Activated naive CD8-positive, alpha-beta T cell treated with anti-CD3 and anti-CD28 coated beads, Interleukin-2, amount 10 ng/mL, durations not matched to agents 7 days and 5 days (primary cell): ENCODE measurements at regions not wholly inside any gene's neighbourhood (a gene's known extent, or its start where the extent isn't known, plus 50 kb on each side); places are given as distances from the start of the nearest gene placed in this dataset.

Experiments
- ATAC-seq: fragments of 150-1000 bp; cut with Tn5 transposase; one replicate; pipeline ENCODE4 v1.10.0; 2021; ENCODE audit warnings: low read depth, moderate library complexity
- POLR2A ChIA-PET: fragments of 350-600 bp; sonication (Branson Sonifier 250); formaldehyde crosslinking; loops from one replicate; lab custom pipeline; 2021; ENCODE audit warnings: antibody characterized with exemption; lab: Charles Lee
- DNase-seq: peaks from one replicate; pipeline ENCODE4 v3.0.0; 2021
- H3K27ac Mint-ChIP-seq: one replicate; pipeline ENCODE4 v1.8.0; 2022; ENCODE audit warnings: mild to moderate bottlenecking, mixed read lengths
- H3K27me3 Mint-ChIP-seq: one replicate; pipeline ENCODE4 v1.8.0; 2022; ENCODE audit warnings: mild to moderate bottlenecking, moderate library complexity, mixed read lengths
- H3K36me3 Mint-ChIP-seq: one replicate; pipeline ENCODE4 v1.8.0; 2021; ENCODE audit warnings: mild to moderate bottlenecking, mixed read lengths
- H3K4me1 Mint-ChIP-seq: one replicate; pipeline ENCODE4 v1.8.0; 2021; ENCODE audit warnings: mixed read lengths
- H3K4me3 Mint-ChIP-seq: one replicate; pipeline ENCODE4 v1.8.0; 2022; ENCODE audit warnings: mild to moderate bottlenecking, moderate library complexity, mixed read lengths
- H3K9me3 Mint-ChIP-seq: one replicate; pipeline ENCODE4 v1.8.0; 2021; ENCODE audit warnings: mixed read lengths

DNA sequence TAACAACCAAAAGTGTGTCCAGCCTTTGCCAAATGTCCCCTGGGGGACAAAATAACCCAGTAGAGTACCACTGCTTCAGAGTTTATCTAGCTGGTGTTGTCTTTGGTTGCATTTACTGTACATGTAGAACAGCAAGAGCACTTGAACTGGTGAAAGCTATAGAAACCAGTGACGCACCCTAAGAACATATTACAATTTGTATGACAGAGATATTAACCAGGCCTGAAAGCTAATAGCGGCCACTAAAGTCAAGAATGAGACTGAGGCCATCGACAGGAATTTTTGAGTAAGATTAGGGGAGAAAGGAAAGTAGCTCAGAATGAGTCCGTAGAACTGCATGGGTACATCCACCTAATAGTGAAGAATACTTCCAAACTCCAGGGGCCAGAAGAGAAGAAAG, 236.2 kb downstream of the MTERF1 start:
- Mint-ChIP-seq H3K27ac (no peak overlapping the region), H3K4me3 (no peak overlapping the region), H3K36me3 (no peaks in the 10 kb centered on the region), H3K27me3 (no peaks in the 10 kb centered on the region), H3K9me3 (peaks cover 3% of the 10 kb centered on the region), H3K4me1 (no peaks in the 10 kb centered on the region)
- POLR2A ChIA-PET, result no interaction called here
- no peak for ATAC-seq
- no peak for DNase-seq

DNA sequence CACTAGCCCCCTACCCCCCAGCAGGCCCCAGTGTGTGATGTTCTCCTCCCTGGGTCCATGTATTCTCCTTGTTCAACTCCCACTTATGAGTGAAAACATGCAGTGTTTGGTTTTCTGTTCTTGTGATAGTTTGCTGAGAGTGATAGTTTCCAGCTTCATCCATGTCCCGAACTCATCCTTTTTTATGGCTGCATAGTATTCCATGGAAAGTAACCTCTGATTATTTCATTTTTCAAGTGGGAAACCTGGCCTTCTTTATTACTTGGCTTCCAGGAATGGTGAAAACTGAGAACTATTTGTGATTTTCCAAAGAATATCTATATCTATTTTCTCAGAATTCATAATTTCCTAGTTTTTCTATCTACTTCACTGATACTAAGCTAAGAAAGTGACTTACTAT, 235.0 kb downstream of the MTERF1 start:
- POLR2A ChIA-PET, result no interaction called here
- DNase-seq (no peak), ATAC-seq (no peak)
- Mint-ChIP-seq H3K27ac (no peak overlapping the region), H3K9me3 (peaks cover 5% of the 10 kb centered on the region), H3K36me3 (no peaks in the 10 kb centered on the region), H3K4me3 (no peak overlapping the region), H3K4me1 (no peaks in the 10 kb centered on the region), H3K27me3 (no peaks in the 10 kb centered on the region)

DNA sequence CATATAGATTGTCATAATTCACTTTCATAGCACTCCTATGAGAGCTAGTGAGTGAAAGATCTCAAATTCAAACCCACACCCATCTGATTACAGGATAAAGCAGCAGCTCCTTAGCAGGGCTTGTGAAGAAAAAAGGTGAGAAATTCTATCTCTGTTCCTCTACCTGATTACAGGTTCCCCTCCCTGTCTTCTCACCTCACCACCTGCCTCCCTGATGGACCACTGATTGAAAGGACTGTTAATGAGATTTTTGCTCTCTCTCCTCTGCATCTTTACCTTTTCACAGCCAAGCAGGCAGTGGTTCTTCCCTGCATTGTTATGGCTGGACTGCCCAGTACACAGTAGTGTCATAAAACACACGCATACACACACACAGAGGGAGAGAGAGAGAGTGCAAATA, 228.5 kb downstream of the MTERF1 start:
- no peak for DNase-seq
- Mint-ChIP-seq H3K4me1 (no peaks in the 10 kb centered on the region), H3K4me3 (no peak overlapping the region), H3K36me3 (no peaks in the 10 kb centered on the region), H3K27me3 (no peaks in the 10 kb centered on the region), H3K27ac (no peak overlapping the region), H3K9me3 (peaks cover 3% of the 10 kb centered on the region)
- no peak for ATAC-seq
- POLR2A ChIA-PET, result no interaction called here

DNA sequence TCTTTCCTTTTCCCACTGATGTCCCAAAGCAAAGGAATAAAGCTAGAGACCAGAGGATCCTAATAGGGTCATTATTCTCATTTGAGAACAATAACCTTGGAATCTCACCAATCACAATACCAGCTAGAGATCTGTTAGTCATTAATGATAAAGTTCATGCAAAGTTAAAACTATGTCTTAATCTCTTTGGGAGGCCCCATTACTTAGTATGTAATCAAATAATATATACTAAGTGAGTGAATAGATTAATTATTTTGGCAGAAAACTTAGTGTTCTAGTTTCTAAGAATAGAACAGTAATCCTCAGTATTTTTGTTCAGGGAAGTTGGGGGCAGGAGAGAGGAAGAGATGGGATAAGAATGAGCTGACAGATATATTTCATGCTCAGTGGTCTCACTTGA, 227.2 kb downstream of the MTERF1 start:
- H3K9me3 Mint-ChIP-seq, result peaks cover 3% of the 10 kb centered on the region
- POLR2A ChIA-PET, result no interaction called here
- ATAC-seq (no peak), DNase-seq (no peak)
- H3K4me3 Mint-ChIP-seq, result no peak overlapping the region
- H3K27ac Mint-ChIP-seq, result no peak overlapping the region
- no peaks in the 10 kb centered on the region for H3K36me3 Mint-ChIP-seq
- no peaks in the 10 kb centered on the region for H3K27me3 Mint-ChIP-seq
- H3K4me1 Mint-ChIP-seq, result no peaks in the 10 kb centered on the region

DNA sequence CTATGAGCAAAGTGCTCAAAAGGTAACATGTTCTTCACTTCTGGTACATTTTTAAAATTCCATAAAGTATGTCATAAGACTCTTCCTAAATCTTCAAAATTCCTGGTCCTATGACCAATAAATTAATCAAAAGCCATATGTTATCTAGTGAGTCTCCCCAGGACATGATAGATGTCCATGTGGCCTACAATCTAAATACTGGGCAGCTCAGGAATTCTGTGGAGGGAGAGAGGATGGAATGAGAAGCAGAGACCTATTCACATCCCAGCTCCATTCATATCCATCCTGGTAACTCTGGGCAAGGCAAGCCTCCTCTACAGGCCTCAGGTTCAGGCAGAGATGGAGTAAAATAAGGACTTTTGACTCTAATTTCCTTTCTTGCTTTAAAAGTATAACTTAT, 224.8 kb downstream of the MTERF1 start:
- H3K9me3 Mint-ChIP-seq, result no peaks in the 10 kb centered on the region
- H3K27ac Mint-ChIP-seq, result no peak overlapping the region
- no peaks in the 10 kb centered on the region for H3K27me3 Mint-ChIP-seq
- no peak overlapping the region for H3K4me3 Mint-ChIP-seq
- DNase-seq (no peak), ATAC-seq (no peak)
- H3K4me1 Mint-ChIP-seq, result no peaks in the 10 kb centered on the region
- POLR2A ChIA-PET, result no interaction called here
- H3K36me3 Mint-ChIP-seq, result no peaks in the 10 kb centered on the region

DNA sequence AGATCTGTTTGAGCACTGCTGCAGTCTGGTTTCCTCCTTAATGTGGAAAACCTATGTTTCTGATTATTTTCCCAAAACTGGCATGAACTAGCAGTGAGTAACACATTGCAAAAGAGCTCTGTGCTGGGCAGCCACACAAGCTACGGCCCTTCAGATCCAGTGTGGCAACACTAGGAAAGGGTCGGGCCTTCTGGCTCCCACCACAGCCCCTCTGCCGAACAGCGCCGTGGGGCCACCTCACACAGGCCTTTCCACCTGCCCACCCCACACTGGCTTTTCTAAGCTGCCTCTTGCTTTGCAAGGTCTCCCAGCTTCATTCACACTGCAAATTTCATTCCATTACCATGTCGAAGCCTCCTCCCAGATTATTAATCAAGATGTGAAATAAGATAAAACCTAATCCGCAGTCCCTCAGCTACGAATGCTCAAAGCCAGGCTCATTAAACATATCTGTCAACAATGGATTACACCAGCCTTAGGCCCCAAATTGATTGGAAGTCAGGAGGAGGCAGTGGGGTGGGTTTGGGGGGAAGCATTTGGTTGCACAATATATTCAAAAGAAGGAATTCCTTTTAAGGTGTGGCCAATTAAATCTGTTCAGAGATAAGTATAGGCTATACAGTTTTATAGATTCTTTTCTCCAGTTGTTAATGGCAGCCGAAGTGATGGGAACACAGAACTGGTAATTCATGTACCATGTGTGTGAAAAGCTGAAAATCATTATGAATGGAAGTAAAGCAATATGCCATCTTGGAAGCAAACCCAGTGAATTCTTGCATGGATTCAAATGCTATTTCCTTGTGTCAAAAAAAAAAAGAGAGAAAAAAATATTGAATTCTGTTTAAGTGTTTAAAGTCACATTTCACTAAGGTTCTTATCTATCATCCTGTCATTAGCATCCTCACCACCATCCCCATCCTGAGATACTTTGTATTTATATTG, 223.7 kb downstream of the MTERF1 start:
- H3K9me3 Mint-ChIP-seq, result no peaks in the 10 kb centered on the region
- no peak overlapping the region for H3K27ac Mint-ChIP-seq
- no peak overlapping the region for H3K4me3 Mint-ChIP-seq
- no peak for ATAC-seq
- no peak for DNase-seq
- H3K4me1 Mint-ChIP-seq, result peaks cover 2% of the 10 kb centered on the region
- no peaks in the 10 kb centered on the region for H3K36me3 Mint-ChIP-seq
- POLR2A ChIA-PET, result no interaction called here
- no peaks in the 10 kb centered on the region for H3K27me3 Mint-ChIP-seq

DNA sequence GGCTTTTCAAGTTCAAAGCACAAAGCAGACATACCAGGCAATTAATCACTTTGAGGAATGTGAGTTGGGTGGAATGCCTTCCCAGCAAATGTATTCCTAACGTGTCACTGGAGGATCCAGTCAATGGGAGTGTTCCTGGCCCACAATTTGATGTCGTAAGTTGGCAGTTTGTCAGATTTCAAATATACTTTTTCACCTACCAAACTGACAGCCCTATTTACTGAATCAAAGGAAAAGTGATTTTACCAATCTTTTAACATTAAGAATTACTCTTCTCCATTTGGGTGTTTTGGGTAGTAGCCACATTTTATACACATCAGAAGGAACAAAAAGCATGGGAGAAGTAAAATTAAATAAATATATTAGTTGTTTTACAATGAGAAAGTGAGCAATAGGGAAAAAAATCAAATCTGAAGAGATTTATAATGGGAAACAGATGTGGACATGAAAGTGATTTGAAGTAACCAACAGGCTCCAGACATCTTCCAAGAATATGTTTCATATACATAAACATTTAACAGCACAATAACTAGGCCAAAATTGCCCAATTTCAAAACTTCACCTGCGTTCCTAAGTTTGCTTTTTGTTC, 222.9 kb downstream of the MTERF1 start:
- no peak for ATAC-seq
- Mint-ChIP-seq H3K4me3 (no peak overlapping the region), H3K36me3 (no peaks in the 10 kb centered on the region), H3K27me3 (no peaks in the 10 kb centered on the region), H3K9me3 (no peaks in the 10 kb centered on the region), H3K27ac (no peak overlapping the region), H3K4me1 (peaks cover 2% of the 10 kb centered on the region)
- POLR2A ChIA-PET, result no interaction called here
- no peak for DNase-seq

DNA sequence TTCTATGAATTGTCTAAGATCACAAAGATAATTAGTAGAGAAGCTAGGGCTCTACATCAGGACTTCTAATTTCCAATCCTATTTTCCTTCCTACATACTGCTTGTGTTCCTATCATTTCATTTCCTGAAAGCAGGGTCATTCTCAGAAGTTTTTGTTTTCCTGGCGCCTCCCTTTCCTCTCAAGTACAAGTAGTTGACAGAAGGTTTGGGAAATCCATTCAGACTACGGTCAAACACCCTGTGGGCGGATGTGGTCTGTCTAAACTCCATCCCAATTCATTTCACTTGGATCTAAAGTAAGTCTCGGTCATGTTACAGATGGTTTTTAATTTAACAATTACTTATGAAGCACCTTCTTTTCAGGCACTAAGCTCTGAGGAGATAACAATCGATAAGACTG, 221.4 kb downstream of the MTERF1 start:
- ATAC-seq, result no peak
- Mint-ChIP-seq H3K27ac (no peak overlapping the region), H3K4me1 (peaks cover 2% of the 10 kb centered on the region), H3K9me3 (no peaks in the 10 kb centered on the region), H3K36me3 (no peaks in the 10 kb centered on the region), H3K27me3 (no peaks in the 10 kb centered on the region), H3K4me3 (no peak overlapping the region)
- DNase-seq, result no peak
- POLR2A ChIA-PET, result no interaction called here

DNA sequence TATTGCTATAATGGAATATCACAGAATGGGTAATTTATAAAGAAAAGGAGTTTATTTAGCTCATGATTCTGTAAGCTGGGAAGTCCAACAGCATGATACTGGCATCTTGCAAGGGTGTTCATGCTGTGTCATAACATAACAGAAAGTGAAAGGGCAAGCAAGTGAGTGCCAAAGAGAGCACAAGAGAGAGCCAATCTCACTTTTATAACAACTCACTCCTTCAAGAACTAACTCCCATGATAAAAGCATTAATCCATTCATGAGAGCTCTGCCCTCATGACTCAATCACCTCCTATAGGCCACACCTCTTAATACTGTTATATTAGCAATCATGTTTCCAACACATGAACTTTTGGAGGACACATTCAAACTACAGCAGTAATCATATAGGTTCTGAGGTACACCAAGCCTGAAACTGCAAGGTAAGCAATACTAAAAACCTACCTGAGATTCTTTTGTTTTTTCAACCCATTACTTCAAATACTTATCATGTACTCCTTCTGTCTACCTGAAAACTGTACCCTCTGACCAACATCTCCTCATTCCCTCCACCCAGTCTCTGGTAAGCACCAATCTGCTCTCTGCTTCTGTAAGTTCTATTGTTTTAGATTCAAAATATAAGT, 219.7 kb downstream of the MTERF1 start:
- ATAC-seq, result no peak
- POLR2A ChIA-PET, result no interaction called here
- H3K36me3 Mint-ChIP-seq, result no peaks in the 10 kb centered on the region

DNA sequence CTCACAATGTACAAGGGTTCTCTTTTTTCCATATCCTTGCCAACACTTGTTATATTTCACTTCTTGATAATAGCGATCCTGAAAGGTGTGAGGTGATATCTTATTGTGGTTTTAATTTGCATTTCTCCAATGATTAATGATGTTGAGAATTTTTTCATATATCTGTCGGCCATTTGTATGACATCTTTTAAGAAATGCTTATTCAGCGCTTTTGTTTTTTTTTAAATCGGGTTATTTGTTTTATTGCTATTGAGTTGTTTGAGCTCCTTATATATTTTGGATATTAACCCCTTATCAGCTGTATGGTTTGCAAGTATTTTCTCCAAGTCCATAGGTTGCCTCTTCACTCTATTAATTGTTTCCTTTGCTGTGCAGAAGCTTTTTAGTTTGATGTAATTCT, 218.8 kb downstream of the MTERF1 start:
- POLR2A ChIA-PET, result no interaction called here
- no peaks in the 10 kb centered on the region for H3K27me3 Mint-ChIP-seq
- DNase-seq (no peak), ATAC-seq (no peak)
- H3K36me3 Mint-ChIP-seq, result no peaks in the 10 kb centered on the region
- no peak overlapping the region for H3K27ac Mint-ChIP-seq
- H3K4me1 Mint-ChIP-seq, result peaks cover 2% of the 10 kb centered on the region
- no peak overlapping the region for H3K4me3 Mint-ChIP-seq
- H3K9me3 Mint-ChIP-seq, result no peaks in the 10 kb centered on the region

More for the DNA sequence above, 219.7 kb downstream of the MTERF1 start:
- Mint-ChIP-seq H3K27me3 (no peaks in the 10 kb centered on the region), H3K4me3 (no peak overlapping the region), H3K9me3 (no peaks in the 10 kb centered on the region), H3K4me1 (peaks cover 2% of the 10 kb centered on the region), H3K27ac (no peak overlapping the region)
- DNase-seq, result no peak

DNA sequence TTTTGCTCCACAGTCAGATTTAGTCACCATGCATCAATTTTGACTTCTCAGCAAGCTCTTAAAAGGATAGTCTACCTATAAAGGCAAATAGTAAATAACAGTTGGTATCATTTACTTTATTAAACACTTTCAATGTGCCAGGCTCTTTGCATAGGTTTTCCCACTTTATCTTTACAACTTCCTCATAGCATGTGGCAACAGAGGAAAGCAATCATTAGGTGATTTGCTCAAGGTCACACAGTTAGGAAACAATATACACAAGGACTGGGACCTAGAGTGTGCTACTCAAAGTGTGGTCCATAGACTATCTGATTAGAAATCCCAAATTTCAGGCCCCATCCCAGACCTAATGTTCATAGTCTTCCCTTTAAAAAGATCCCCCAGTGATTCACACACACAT, 212.3 kb downstream of the MTERF1 start:
- DNase-seq (no peak), ATAC-seq (no peak)
- Mint-ChIP-seq H3K27me3 (peaks cover 3% of the 10 kb centered on the region), H3K9me3 (no peaks in the 10 kb centered on the region), H3K36me3 (no peaks in the 10 kb centered on the region), H3K4me1 (no peaks in the 10 kb centered on the region), H3K4me3 (no peak overlapping the region), H3K27ac (no peak overlapping the region)
- POLR2A ChIA-PET, result no interaction called here

DNA sequence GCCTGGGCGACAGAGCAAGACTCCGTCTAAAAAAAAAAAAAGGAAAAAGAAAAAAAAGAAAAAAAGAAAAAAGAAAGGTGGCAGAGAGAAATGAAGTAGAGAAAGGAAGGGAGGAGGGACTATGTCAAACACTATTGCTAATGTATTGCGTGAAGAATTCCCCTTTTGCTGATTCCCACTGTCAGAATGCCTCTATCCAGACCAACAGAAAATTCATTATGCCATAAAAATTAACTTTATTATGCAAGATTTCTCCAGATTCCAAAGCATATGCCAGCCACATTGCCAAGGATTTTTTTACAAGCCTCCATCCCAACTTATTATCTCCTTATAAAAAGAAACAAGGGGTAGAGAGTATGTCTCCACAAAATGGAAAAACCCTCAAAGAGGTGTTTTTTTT, 209.3 kb downstream of the MTERF1 start:
- Mint-ChIP-seq H3K27me3 (peaks cover 3% of the 10 kb centered on the region), H3K4me3 (no peak overlapping the region), H3K27ac (no peak overlapping the region), H3K9me3 (no peaks in the 10 kb centered on the region), H3K36me3 (no peaks in the 10 kb centered on the region), H3K4me1 (no peaks in the 10 kb centered on the region)
- ATAC-seq (no peak), DNase-seq (no peak)
- POLR2A ChIA-PET, result no interaction called here

DNA sequence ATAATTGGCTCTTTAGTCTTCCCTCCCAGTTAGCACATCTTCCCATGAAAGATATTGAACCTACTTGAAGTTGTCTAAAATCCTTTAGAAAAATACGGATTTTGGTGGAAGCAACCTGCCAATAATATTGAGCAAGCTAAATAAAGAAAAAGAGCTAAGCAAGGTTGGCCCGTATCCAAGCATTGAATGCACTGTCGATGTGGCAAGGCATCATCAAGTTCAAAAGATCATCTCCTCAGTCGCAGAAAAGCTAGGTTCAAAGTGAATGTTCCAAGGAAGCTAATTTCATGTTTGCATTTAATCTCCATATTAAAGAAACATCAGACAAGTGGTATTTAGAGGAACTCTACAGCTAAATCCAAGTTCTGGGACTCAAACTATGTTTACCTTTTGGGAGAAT, 206.0 kb downstream of the MTERF1 start:
- peaks cover 2% of the 10 kb centered on the region for H3K9me3 Mint-ChIP-seq
- no peak overlapping the region for H3K4me3 Mint-ChIP-seq
- H3K36me3 Mint-ChIP-seq, result no peaks in the 10 kb centered on the region
- H3K4me1 Mint-ChIP-seq, result no peaks in the 10 kb centered on the region
- DNase-seq (no peak), ATAC-seq (no peak)
- H3K27ac Mint-ChIP-seq, result no peak overlapping the region
- POLR2A ChIA-PET, result no interaction called here
- peaks cover 3% of the 10 kb centered on the region for H3K27me3 Mint-ChIP-seq

DNA sequence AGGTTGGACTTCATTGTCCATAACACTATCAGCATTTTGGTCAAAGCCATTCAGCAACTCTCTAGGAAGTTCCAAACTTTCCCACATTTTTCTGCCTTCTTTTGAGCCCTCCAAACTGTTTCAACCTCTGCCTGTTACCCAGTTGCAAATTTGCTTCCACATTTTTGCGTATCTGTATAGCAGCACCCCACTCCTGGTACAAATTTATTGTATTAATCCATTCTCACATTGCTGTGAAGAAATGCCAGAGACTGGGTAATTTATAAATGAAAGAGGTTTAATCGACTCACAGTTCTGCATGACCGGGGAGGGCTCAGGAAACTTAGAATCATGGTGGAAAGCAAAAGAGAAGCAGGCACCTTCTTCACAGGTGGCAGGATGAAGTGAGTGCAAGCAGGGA, 198.8 kb downstream of the MTERF1 start:
- H3K9me3 Mint-ChIP-seq, result peaks cover 7% of the 10 kb centered on the region
- no peak overlapping the region for H3K4me3 Mint-ChIP-seq
- ATAC-seq, result no peak
- POLR2A ChIA-PET, result no interaction called here
- no peak overlapping the region for H3K27ac Mint-ChIP-seq
- no peaks in the 10 kb centered on the region for H3K4me1 Mint-ChIP-seq
- DNase-seq, result no peak
- no peaks in the 10 kb centered on the region for H3K36me3 Mint-ChIP-seq
- H3K27me3 Mint-ChIP-seq, result no peaks in the 10 kb centered on the region
